ENCODE measurements at regions not wholly inside any gene's neighbourhood (a gene's known extent, or its start where the extent isn't known, plus 50 kb on each side); places are given as distances from the start of the nearest gene placed in this dataset.

DNA sequence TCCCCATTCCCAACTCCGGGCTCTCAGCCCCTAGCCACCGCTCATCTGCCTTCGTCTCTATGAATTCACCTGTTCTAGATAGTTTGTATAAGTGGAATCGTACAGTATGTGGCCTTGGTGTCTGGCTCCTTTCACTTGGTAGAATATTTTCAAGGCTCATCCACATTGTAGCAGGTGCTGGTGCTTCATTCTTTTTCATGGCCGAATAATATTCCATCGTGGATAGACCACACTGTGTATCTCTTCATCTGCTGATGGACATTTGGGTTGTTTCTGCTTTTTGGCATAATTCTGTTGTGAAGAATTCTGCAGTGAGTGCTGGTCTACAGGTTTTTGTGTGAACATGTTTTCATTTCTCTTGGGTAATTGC lies 324.2 kb downstream of the SEC14L1 start:
- DNase-seq = no peak

DNA sequence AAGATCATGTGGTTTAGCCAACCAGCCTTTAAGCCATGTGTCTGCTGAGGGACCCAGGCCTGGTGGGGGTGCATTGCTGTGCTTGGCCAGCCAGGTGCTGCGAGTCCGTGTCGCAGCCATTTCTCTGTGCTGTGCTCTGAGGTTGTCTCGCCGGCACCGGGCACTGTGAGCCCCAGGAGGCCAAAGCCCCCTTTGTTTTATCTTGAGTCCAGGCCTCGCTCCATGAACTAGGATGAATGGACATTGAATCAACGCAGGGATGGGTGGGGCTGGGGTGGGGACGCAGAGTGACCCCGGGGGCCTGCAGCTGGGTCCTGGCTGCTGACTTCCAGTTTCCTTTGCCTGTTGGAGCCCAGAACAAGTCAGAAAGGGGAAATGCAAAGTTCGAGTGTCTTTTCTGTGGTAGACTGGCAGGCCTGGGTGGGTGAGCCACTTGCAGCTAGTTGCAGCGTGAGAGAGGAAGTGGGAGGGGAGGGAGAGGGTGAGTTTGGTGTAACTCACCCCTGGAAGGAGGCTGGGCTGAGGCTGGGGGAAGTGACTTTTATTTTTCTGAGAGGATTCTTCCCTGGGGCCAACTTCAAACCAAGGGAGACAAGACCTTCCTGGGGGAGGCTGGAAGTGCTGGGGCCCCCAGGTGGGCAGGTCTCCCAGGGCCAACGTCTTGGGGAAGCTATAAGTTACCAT lies 324.7 kb downstream of the SEC14L1 start:
- peak; percentile 92 for DNase-seq

GRCh38 chr17:77466140-77466539 lies 325.4 kb downstream of the SEC14L1 start:
- DNase-seq = no peak

- DNase-seq = no peak
Observed at GRCh38 chr17:77466596-77467223, 325.9 kb downstream of the SEC14L1 start.

DNA sequence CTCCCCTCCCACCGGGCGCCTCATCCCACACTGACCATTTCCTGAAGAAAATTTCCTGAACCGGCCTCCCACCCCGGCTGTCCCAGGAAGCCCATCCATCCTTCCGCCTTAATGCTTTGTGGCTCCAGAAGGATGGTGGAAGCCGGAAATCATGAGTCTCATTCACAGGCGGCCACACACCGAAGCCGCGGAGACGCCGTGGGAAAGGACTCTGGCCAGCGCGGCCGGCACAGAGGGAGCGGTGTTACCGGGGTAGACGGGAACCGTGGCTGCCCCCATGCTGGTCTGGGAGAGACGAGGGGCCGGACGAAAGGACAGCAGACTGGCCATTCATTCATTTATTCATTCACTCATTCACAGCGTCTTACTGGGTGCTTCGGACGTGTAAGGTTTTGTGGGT lies 326.8 kb downstream of the SEC14L1 start:
- no peak for DNase-seq

DNA sequence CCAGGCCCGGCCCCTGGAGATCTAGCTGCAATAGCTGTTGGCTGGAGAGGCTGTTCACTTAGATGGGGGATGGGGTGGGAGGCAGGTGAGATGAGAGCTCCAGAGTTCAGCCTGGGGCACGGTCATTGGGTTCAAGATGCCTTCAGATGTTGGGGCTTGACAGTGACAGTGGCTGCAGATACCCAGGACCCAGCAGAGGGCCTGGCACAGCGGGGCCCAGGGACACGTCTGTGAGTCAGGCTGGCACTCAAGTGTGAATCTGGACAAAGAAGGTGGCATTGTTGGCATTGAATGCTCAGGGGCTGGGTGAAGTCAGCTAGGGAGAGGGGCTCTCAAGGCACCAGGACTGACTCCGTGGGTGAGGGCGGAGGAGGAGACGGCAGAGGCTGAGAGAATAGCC lies 328.1 kb downstream of the SEC14L1 start:
- no peak for DNase-seq

- no peak for DNase-seq
Observed at GRCh38 chr17:77470330-77470786, 329.6 kb downstream of the SEC14L1 start.

DNA sequence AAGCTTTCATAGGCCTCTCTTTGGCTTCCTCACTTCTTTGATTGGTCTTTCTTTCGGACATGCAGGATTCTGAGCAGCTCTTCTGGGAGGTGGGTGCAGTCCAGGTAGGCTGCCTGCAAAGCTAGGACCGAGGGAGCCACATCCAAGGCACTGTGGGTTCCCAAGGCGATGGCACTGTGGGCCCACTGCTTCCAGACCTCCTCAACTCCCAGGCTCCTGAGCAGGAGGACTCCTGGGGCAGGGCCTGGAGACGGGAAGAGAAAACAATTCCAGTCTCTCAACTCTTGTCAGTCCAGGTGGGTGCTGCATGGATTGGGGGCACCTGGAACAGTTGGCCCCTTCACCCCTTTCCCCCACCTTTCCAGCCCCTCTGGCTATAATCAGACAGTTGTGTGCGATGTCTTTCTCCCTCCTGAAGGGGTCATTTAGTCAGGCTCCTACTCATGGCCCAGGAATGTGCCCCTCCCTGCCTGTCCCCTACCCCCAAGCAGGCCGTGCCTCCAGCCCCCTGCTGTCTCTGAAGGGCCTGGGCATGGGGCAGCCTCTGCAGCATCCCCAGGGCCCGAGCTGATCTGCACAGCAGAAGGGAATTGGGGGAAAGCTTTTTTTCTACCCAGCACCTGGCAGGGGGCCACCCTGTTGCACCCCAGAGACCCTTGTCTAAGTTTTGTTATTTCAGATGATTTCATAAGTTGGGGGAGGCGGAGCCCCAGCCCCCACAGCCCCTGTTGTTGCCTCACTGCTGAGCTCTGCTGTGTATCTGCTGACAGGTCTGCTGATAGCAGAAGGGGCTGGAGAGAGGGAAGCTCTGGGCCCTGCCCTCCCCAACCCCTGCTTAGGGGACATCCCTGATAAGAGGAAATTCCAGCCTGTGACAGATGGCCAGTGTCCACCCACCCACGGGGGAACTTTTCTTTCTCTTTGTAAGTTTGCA lies 330.3 kb downstream of the SEC14L1 start:
- DNase-seq = no peak

GRCh38 chr17:77471984-77472461 lies 331.3 kb downstream of the SEC14L1 start:
- no peak for DNase-seq

DNA sequence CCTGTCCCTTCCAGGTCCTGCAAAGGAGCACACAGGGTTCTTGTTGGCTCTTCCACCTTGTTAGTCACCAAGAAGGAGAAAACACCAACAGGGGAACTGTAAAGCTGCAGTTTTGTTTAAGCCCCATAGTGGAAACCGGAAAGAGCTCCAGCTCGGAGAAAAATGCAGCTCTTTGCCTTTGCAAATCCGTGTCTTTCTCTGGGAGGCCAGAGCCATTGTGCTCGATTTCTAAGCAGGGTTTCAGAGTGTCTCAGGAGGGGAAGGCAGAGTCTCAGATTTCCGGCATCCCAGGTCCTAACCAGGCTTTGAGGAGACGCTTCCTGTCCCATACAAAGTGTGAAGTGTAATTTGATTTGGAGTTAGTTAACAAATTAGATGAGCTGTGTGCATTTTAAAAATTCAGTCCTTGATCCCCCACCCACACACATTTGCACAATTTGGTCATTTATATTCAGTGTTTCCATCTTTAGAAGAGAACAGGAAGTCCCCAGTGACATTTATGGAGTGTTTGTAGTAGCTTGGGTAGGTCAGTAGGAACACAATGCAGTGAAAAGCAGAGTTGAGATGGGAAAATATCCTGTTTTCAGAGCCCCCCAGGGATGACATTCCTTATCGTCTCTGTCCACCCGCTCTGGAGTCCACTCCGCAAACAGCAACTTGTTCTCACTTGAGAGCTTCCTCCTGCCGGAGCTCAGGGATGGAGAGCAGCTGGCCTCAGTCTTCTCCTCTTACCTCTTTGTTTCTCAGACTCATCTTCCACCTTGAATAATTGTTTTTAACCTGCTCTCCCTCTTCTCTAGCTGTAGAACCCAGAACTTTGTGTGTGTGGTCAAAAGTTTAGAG lies 331.9 kb downstream of the SEC14L1 start:
- DNase-seq = no peak

DNA sequence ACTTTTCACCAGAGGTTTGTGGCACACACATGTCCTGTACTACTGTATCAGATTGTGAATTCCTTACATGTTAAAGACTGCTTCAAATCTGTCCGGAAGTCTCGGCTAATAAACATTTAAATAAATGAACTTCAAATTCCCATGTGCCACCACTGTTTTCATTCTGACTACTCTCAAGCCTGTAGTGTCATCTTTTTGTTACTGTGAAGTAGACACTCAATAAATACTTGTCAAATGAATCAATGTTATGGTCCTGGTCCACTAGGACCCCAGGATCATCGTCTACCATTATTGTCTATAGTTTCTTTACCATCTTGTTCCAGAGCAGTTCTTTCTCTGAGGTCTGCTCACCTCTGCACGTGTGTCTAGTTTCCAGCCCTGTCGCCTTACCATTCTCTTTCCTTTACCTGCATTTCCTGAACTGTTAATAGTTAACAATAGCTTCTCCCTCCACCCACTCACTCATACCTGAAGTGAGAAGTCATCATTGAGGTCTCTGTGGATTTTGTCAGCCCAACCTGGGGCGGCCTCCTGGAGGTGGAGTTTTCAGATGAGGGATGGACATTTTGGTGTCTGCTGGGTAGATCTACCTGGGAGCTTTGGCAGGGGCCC lies 333.0 kb downstream of the SEC14L1 start:
- no peak for DNase-seq

DNA sequence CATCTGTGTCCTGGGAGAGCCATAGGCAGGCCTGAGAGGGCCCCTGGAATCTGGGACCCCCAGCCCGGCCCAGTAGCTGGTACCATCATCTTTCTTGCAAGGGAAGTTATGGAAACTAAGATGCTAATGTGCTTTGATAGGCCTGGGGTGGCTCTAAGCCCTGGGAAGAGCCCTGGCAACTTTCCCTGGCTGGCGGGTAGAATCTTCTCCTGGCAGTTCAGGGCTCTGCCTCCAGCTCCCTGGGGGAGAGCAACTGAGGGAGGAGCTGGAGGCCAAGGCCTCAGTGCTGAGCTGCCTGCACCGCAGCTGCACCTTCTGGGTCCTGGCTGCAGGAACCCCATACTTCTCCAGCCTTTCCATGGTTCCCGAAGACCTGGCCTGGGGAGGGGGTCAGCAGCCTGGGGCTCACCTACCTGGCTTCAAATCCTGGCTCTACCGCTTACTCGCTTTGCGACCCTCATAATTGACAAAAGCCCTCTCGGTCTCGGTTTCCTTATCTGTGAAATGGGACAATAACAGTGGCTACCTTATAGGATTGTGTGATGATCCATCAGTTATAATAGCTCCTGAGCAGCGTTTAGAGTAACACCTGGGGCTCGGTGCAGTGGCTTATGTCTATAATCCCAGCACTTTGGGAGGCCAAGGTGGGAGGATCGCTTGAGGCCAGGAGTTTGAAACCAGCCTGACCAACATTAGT lies 333.7 kb downstream of the SEC14L1 start:
- no peak for DNase-seq

DNA sequence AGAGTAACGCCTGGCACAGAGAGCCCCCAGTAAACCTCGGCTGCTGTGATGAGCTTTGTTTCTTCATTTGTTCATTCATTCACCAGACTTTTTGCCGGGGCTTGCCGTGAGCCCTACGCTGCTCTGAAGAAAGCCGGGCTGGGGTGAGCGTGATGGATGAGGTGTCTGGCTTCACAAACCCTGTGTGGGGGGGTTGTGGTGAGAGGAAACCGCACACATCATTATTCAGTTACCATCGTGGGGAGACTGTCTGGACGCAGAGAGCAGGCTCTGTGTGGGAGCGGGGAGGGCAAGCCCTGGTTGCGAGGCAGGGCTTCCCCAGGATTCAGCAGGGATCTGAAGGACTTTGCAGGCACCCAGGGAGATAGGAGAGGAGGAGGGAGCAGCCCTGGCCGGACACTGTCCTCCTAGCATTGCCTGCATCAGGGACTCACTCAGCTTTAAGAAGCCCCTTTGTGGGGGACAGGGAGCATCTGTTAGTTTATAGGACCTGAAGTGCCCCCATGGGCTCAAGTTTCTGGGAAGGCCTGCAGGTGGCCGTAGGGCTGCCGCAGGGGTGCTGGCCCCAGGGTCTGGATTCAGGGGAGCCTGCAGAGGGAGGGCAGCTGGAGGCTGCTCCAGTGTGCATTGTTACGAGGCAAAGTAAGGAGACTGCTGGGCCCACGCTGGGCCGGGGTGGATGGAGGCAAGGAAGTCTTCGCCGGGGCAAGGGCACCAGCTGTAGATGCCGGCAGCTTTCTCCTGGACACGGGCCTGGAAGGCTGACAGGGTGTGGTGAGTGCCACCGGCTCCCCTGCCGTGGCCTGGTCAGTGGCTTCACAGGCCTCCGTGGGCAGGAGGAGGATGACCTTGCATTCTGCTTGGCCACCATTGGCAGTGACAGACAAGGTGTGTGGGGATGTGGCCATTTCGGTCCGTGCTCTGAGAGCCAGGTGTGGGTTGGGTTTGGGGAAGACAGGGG lies 334.5 kb downstream of the SEC14L1 start:
- DNase-seq = no peak

DNA sequence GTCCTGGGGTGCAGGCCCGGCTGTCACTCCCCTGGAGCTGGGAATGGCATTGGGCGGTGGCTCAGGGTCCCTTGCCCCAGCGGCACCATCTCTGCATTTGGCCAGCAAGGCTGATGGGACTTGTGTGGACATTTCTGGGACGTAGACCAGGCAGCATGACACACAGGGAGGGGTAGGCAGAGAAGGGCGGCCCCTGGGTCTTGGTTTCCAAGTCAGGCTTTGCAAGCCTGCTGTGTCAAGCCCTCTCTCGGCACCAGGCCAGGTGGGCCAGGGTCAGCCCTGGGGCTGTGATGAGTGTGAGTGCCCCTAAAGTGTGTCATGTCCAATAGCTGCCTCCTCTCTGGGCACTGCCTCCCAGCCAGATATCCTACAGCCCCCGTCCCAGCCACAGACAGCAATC lies 335.2 kb downstream of the SEC14L1 start:
- DNase-seq = no peak

GRCh38 chr17:77476498-77476897 lies 335.7 kb downstream of the SEC14L1 start:
- no peak for DNase-seq

- no peak for DNase-seq
Observed at GRCh38 chr17:77476931-77477805, 336.4 kb downstream of the SEC14L1 start.

DNA sequence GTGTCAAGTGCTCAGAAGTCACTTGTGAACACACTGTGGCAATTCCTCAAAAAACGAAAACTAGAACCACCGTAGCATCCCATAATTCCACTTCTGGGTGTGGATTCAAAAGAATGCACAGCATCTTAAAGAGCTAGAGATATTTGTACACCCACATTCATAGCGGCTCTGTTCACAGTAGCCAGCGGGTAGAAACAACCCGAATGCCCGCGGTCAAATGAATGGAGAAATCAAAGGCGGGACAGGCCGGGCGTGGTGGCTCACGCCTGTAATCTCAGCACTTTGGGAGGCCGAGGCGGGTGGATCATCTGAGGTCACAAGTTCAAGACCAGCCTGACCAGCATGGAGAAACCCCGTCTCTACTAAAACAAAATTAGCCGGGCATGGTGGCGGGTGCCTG lies 337.5 kb downstream of the SEC14L1 start:
- no peak for DNase-seq

DNA sequence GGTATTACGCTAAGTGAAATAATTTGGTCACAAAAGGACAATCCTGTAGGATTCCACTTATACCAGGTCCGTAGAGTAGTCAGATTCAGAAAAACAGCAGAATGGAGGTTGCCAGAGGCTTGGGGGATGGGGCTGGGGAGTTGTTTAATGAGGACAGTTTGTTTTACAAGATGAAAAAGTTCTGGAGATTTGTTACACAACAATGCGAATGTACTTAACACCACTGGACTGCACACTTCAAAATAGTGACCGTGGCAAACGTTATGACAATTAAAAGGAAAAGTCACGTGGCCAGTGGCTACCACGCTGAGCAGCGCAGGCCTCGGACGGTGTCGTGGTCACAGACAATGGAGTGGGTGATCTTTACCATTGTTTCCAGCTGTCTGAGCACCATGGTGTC lies 338.1 kb downstream of the SEC14L1 start:
- no peak for DNase-seq
